IPS-18c (cell line): ENCODE measurements at regions not wholly inside any gene's neighbourhood (a gene's known extent, or its start where the extent isn't known, plus 50 kb on each side); places are given as distances from the start of the nearest gene placed in this dataset.

ENCODE experiments used
- H3K4me3 ChIP-seq: 2 replicates; pipeline ENCODE4 v1.7.0; 2013; ENCODE audit warnings: low read depth, mild to moderate bottlenecking, low read length, moderate library complexity; ENCODE audit not compliant: insufficient read depth
- H3K9me3 ChIP-seq: one replicate; pipeline ENCODE4 v1.6.1; 2013; ENCODE audit warnings: mild to moderate bottlenecking, low read length, moderate library complexity; ENCODE audit not compliant: control insufficient read depth, insufficient read depth

GRCh38 chr4:120355881-120356280 is 289.2 kb upstream of the MAD2L1 start:
- H3K9me3 ChIP-seq = no peaks in the 10 kb centered on the region
- no peak overlapping the region for H3K4me3 ChIP-seq

GRCh38 chr4:120354381-120354780 is 287.7 kb upstream of the MAD2L1 start:
- no peak overlapping the region for H3K4me3 ChIP-seq
- H3K9me3 ChIP-seq = no peaks in the 10 kb centered on the region

DNA sequence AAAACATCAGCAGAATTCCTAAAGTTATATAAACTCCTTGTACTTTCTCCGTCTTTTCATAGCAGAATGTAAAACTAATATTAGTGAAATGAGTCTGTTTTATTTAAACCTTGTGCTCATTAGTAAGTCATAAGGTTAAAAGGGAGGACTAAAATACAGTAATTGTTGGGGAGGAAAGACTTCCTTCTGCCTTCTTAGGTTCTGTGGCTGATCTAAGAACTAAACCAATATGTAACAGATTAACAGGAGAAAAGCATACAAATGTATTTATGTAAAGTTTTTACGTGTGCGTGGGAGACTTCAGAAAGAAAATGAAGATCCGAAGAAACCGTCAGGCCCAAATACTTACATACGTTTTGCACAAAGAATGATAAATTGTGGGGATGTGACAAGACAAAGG is 286.6 kb upstream of the MAD2L1 start:
- H3K9me3 ChIP-seq = no peaks in the 10 kb centered on the region
- H3K4me3 ChIP-seq = no peak overlapping the region

DNA sequence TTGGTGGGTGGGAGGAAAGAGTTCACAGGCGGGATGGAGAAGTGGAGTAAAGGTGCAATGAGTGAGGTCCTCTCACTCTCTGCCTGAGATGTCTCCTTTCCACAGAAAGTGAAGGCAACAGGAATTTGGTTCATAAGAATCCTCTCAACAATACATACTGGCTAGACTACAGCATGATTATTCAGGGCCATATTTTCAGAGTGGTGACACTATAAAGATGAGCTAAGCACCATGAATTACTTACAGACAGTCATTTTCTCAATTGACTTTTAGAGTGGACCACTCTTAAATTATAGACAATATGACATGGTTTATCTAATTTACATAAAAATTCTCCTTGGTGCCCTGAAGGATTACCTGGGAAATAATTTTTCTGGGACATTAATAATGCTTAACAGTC is 286.1 kb upstream of the MAD2L1 start:
- Histone ChIP-seq H3K4me3 (no peak overlapping the region), H3K9me3 (no peaks in the 10 kb centered on the region)

GRCh38 chr4:120348948-120349347 is 282.3 kb upstream of the MAD2L1 start:
- H3K4me3 ChIP-seq = no peak overlapping the region
- no peaks in the 10 kb centered on the region for H3K9me3 ChIP-seq

DNA sequence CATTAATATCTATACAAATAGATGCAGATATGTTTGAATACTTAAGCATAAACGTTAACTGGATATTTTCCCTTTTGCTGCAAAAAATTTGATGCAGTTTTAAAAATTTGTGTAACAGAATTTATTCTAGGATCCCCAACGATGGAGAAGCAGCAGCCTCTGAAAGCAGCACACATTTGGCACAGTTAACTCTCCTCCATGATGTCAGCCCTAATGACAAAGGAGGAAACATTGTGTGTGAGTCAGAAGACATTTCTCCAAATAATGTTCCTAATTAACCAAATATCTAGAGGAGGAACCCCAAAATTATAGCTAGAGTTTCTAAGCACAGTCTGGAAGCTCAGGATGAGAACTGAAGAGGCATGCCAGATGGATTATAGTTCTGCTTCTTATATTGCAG is 281.9 kb upstream of the MAD2L1 start:
- Histone ChIP-seq H3K4me3 (no peak overlapping the region), H3K9me3 (no peaks in the 10 kb centered on the region)

- no peaks in the 10 kb centered on the region for H3K9me3 ChIP-seq
- no peak overlapping the region for H3K4me3 ChIP-seq
These were observed 265.1 kb upstream of the MAD2L1 start for GRCh38 chr4:120331486-120332370.

DNA sequence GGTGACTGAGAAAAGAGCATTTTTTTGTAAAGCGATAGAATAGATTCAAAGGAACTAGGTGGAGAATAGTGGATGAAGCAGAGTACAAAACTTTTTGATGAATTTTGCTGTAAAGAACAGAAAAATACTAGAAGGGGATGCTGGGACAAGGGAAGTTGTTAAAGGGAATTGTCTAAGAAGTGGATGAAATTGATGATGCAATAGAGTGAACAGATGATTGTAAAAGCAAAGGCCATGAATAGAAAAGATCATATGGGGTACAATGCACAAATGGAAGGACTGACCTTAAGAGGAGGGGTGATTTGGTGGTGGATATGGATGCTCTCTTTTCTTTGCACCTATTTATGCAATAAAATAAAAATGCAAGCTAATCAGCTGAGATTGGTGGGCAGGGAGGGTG is 262.7 kb upstream of the MAD2L1 start:
- Histone ChIP-seq H3K4me3 (no peak overlapping the region), H3K9me3 (no peaks in the 10 kb centered on the region)

- Histone ChIP-seq H3K4me3 (no peak overlapping the region), H3K9me3 (no peaks in the 10 kb centered on the region)
These were observed 260.6 kb upstream of the MAD2L1 start for GRCh38 chr4:120327276-120327675.

- no peak overlapping the region for H3K4me3 ChIP-seq
These were observed 252.6 kb upstream of the MAD2L1 start for GRCh38 chr4:120319046-120319767.

DNA sequence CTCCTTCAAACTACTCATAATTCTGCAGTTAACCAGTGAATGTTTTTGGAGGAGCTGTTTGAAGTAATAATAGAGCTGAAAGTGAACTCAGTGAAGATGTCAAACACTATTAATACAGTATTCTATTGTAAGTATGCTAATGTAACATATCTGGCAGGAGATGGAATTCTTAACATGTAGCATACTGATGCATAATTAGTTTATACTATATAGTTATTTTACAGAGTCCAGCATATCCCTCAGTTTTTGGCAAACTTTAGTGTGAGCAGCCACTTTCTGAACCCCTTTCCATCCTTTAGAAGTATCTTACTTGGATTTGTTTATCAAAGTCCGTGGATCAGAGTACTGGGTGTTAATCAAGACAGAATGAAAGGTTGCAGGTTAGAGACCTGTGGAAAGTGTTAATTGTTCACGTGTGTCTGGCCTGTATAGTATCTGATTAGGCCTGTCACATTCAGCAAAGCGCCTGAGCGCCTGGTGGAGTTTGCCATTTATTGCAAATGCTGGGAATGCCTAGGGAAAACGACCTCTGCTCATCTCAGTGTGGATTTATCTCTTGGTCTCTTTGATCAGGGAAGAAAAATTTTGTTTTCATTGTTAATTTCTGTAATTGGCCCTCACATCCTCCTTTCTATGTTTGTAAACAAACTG is 251.7 kb upstream of the MAD2L1 start:
- Histone ChIP-seq H3K9me3 (no peaks in the 10 kb centered on the region), H3K4me3 (no peak overlapping the region)

More at GRCh38 chr4:120319046-120319767, 252.6 kb upstream of the MAD2L1 start:
- no peaks in the 10 kb centered on the region for H3K9me3 ChIP-seq

DNA sequence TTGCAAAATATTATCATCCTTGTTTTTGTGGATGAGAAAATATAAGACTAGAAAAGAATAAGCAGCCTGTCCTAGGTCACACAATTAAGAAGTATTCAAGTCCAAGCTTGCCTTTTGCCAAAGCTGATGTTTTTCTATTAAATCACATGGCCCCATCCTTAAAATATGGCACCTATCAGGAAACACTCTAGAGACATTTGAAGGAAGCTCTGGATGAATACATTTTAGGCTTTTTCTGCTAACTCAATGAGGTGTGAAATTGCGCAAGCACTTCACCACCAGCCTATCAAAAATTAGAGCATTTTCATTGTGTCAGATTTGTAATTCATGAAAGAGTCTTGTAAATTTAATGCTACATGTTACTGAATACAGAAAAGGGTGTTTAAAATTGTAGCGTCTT is 251.1 kb upstream of the MAD2L1 start:
- no peak overlapping the region for H3K4me3 ChIP-seq
- H3K9me3 ChIP-seq = no peaks in the 10 kb centered on the region

DNA sequence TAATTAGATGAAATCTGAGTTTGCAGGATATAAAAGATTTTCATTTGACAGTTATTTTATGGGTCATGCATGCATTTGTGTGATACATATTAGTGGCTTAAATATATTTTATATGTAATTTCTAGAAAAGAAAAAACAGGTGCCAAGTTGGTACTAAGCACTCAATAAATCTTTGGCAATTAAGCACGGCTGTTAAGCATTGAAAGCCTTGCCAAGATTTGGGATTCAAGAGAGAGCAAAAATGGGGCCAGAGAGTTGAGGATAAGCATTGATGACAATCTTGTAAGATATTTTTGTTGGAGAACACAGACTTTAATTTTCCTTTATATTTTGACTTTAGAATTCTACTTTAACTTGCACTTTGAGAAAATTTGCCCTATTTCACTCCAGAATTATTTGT is 249.8 kb upstream of the MAD2L1 start:
- Histone ChIP-seq H3K4me3 (no peak overlapping the region), H3K9me3 (no peaks in the 10 kb centered on the region)

DNA sequence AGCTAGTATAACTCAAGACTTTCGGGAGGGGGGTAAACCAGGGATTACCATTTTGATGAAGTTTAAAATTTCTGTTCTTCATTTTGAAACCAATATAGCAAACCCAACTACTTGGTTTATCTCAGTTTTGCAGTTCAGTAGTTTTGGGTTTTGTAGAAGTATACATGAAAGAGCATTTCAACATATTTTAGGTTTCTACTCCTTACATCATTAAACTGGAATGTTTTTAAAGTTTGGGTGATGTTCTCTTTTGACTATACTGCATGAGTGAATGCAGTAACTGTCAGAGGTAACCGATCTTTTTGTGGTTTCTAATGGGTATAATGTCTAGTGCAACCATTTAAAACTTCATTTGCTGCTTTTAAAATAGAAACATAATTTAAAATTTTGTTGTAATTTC is 248.3 kb upstream of the MAD2L1 start:
- Histone ChIP-seq H3K9me3 (peaks cover 2% of the 10 kb centered on the region), H3K4me3 (no peak overlapping the region)

DNA sequence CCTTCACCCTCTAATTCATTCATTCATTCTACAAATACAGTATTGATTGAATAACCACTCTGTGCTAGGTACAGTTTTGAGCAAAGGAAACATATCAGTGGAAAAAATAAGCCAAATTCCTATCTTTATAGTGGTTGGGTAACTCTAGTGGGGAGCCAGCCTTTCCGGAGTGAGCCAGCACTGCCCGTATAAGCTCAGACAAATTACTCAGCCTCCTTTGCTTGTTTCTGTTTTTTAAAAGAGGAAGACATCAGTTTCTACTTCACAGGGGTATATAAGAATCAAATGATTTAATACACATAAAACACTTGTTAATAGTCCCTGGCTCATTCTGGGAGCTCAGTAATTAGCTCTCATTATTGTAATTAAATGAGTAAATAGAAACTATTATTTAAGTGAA is 238.2 kb upstream of the MAD2L1 start:
- Histone ChIP-seq H3K9me3 (no peaks in the 10 kb centered on the region), H3K4me3 (no peak overlapping the region)

- Histone ChIP-seq H3K4me3 (no peak overlapping the region), H3K9me3 (no peaks in the 10 kb centered on the region)
These were observed 233.0 kb upstream of the MAD2L1 start for GRCh38 chr4:120299631-120300030.

DNA sequence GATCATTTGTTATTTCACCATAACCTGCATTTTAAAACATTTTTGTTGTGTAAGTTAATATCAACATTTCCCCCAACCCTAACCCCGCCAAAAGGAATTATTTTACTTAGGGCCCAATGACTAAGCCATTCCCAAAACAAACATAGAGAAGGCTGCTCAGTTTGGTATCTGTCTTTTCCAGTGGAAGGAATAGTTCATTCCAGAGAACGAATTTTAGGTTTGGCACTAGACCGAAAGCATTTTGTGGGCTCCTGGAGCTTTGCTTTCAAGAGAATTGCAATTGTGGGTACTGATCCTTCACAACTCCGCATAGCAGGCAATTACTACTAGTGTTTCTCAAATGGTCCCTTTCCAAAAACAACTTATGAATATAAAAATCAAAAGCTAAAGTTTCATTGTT is 226.7 kb upstream of the MAD2L1 start:
- Histone ChIP-seq H3K4me3 (no peak overlapping the region), H3K9me3 (no peaks in the 10 kb centered on the region)

- H3K9me3 ChIP-seq = no peaks in the 10 kb centered on the region
- no peak overlapping the region for H3K4me3 ChIP-seq
These were observed 224.9 kb upstream of the MAD2L1 start for GRCh38 chr4:120291541-120291940.
